ENCODE measurements at regions not wholly inside any gene's neighbourhood (a gene's known extent, or its start where the extent isn't known, plus 50 kb on each side); places are given as distances from the start of the nearest gene placed in this dataset.

GRCh38 chr11:115656041-115656440 is 151.8 kb upstream of the CADM1 start:
- TF ChIP-seq, protein P1, sequence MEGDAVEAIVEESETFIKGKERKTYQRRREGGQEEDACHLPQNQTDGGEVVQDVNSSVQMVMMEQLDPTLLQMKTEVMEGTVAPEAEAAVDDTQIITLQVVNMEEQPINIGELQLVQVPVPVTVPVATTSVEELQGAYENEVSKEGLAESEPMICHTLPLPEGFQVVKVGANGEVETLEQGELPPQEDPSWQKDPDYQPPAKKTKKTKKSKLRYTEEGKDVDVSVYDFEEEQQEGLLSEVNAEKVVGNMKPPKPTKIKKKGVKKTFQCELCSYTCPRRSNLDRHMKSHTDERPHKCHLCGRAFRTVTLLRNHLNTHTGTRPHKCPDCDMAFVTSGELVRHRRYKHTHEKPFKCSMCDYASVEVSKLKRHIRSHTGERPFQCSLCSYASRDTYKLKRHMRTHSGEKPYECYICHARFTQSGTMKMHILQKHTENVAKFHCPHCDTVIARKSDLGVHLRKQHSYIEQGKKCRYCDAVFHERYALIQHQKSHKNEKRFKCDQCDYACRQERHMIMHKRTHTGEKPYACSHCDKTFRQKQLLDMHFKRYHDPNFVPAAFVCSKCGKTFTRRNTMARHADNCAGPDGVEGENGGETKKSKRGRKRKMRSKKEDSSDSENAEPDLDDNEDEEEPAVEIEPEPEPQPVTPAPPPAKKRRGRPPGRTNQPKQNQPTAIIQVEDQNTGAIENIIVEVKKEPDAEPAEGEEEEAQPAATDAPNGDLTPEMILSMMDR (IDR thresholded peaks at IDR 0.05; ENCODE audit: extremely low read depth, insufficient read depth, missing control alignments) = no peak
- in situ Hi-C loops (cut with MboI; ENCODE audit: low pct_unique_long_range_greater_than_20kb, low sequenced_read_pairs, unreplicated experiment) = no loop called here
- DNase-seq (ENCODE audit: low spot score) = no peak

DNA sequence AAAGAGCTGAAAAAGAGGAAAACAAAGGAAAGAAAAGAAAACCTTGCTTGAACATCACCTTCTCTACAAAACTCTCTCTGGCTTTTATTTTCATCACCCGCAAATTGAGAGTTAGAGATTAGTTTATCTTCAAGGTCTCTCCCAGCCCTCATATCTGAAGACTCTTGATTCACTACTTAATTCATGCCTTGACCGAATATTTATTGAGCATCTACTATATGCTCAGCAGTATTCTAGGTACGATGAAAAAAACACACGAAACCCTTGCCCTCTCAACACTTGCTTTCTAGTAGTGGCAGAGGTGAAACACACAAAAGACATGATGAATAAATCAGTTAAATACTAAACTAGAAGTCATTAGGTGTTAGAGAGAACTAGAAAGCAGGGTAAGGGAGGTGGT is 150.6 kb upstream of the CADM1 start:
- TF ChIP-seq, protein P1 (IDR thresholded peaks at IDR 0.05; ENCODE audit: extremely low read depth, insufficient read depth, missing control alignments) = no peak
- in situ Hi-C loops (cut with MboI; ENCODE audit: low pct_unique_long_range_greater_than_20kb, low sequenced_read_pairs, unreplicated experiment) = no loop called here

DNA sequence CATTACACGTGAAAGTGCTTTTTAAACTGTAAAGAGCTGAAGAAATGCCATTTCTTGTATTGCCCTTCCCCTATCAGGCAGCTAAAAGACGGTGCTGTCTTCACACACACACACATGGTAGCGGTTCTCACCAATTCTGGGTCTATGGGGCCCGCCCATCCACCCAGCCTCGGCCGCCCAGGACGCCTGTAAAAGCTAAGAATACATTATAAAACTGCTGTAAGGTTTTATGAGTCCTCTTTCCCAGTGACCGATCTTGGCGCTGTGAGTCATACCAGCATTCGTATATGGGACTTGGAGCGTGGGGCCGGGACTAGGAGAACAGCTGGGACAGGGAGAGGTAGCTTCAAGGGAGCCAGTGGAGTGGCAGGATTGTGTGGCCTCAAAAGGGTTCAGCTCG is 149.7 kb upstream of the CADM1 start:
- TF ChIP-seq, protein P1 (IDR thresholded peaks at IDR 0.05; ENCODE audit: extremely low read depth, insufficient read depth, missing control alignments) = no peak
- DNase-seq (ENCODE audit: low spot score) = no peak
- in situ Hi-C loops (cut with MboI; ENCODE audit: low pct_unique_long_range_greater_than_20kb, low sequenced_read_pairs, unreplicated experiment) = no loop called here

More for the DNA sequence above, 150.6 kb upstream of the CADM1 start:
- no peak for DNase-seq (ENCODE audit: low spot score)

- DNase-seq (ENCODE audit: low spot score) = no peak
- in situ Hi-C loops (cut with MboI; ENCODE audit: low pct_unique_long_range_greater_than_20kb, low sequenced_read_pairs, unreplicated experiment) = no loop called here
- TF ChIP-seq, protein P1 (IDR thresholded peaks at IDR 0.05; ENCODE audit: extremely low read depth, insufficient read depth, missing control alignments) = no peak
Measured at GRCh38 chr11:115653076-115653475, 148.9 kb upstream of the CADM1 start.

DNA sequence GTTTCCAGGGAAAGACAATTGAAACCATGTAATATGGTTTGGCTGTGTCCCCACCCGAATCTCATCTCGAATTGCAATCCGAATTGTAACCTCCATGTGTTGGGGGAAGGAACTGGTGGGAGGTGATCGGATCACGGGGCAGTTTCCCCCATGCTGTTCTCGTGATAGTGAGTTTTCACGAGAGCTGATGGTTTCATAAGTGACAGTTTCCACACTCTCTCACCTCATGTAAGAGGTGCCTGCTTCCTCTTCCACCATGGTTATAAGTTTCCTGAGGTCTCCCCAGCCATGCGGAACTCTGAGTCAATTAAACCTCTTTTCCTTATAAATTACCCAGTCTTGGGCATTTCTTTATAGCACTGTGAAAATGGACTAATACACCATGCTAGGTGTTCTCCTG is 148.3 kb upstream of the CADM1 start:
- TF ChIP-seq, protein P1 (IDR thresholded peaks at IDR 0.05; ENCODE audit: extremely low read depth, insufficient read depth, missing control alignments) = no peak
- in situ Hi-C loops (cut with MboI; ENCODE audit: low pct_unique_long_range_greater_than_20kb, low sequenced_read_pairs, unreplicated experiment) = no loop called here
- no peak for DNase-seq (ENCODE audit: low spot score)

DNA sequence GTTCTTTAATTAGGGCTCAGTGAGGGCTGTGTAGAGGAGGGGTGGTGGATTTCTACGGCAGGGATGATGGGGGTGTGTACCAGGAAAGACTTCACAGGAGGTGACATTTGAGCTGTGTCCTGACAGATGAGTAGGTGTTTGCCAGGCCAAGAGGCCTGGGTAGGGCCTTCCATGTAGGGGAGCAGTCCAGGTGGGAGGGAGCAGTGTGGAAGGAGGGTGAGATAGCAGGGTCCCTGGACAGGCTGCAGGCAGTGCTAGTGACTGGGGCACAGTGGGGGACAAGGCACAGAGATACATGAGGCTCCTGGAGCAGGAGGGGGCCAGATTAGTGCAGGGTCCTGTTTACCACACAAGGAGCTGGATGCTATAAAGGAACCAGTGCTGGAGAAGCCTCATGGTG is 147.9 kb upstream of the CADM1 start:
- DNase-seq (ENCODE audit: low spot score) = no peak
- TF ChIP-seq, protein P1 (IDR thresholded peaks at IDR 0.05; ENCODE audit: extremely low read depth, insufficient read depth, missing control alignments) = no peak
- in situ Hi-C loops (cut with MboI; ENCODE audit: low pct_unique_long_range_greater_than_20kb, low sequenced_read_pairs, unreplicated experiment) = no loop called here

GRCh38 chr11:115649461-115649860 is 145.2 kb upstream of the CADM1 start:
- TF ChIP-seq, protein P1 (IDR thresholded peaks at IDR 0.05; ENCODE audit: extremely low read depth, insufficient read depth, missing control alignments) = no peak
- DNase-seq (ENCODE audit: low spot score) = no peak
- in situ Hi-C loops (cut with MboI; ENCODE audit: low pct_unique_long_range_greater_than_20kb, low sequenced_read_pairs, unreplicated experiment) = no loop called here

Data from GM13977 (cell line).